Heart right ventricle (tissue), 16 donors: ENCODE measurements at regions not wholly inside any gene's neighbourhood (a gene's known extent, or its start where the extent isn't known, plus 50 kb on each side); places are given as distances from the start of the nearest gene placed in this dataset.

ENCODE experiments used
- ATAC-seq, 8 donors: fragments of 200-7000 bp; cut with Tn5 transposase; one replicate each; pipeline ENCODE4 v1.9.1; 2020; ENCODE audit warnings: mild to moderate bottlenecking in 8 of 8, moderate library complexity in 8 of 8, moderate number of reproducible peaks in 1 of 8
- DNase-seq, 2 donors: peaks; one replicate each; pipeline ENCODE4 v3.0.0-alpha.2; 2020
- H3K27ac ChIP-seq, 10 donors: fragments of 200-600 bp; sonication (generic) in 2 of 10; one replicate each; pipeline versions ENCODE4 v1.5.0 to v1.8.0; 2020 to 2022; ENCODE audit warnings: mild to moderate bottlenecking in 3 of 10
- H3K27me3 ChIP-seq, 7 donors: fragments of 200-600 bp; one replicate each; pipeline ENCODE4 v1.8.0; 2021 to 2022; ENCODE audit warnings: mild to moderate bottlenecking in 2 of 7
- H3K36me3 ChIP-seq, 9 donors: fragments of 200-600 bp; sonication (generic) in 1 of 9; one replicate each; pipeline versions ENCODE4 v1.5.0 to v1.8.0; 2020 to 2022; ENCODE audit warnings: mild to moderate bottlenecking in 2 of 9
- H3K4me1 ChIP-seq, 9 donors: fragments of 200-600 bp; sonication (generic) in 1 of 9; one replicate each; pipeline versions ENCODE4 v1.5.0 to v1.8.0; 2020 to 2022; ENCODE audit warnings: mild to moderate bottlenecking in 4 of 9
- H3K4me3 ChIP-seq, 10 donors: fragments of 200-600 bp; sonication (generic) in 2 of 10; one replicate each; pipeline versions ENCODE4 v1.5.0 to v1.8.0; 2020 to 2022; ENCODE audit warnings: mild to moderate bottlenecking in 7 of 10, moderate library complexity in 2 of 10
- H3K9me3 ChIP-seq, 11 donors: fragments of 200-600 bp in 10 of 11; sonication (generic) in 2 of 11; one replicate each; pipeline versions ENCODE4 v1.5.0 to v1.8.0; 2013 to 2022; ENCODE audit warnings: mild to moderate bottlenecking in 2 of 11, control low read depth in 1 of 11, moderate library complexity in 1 of 11
- CTCF ChIP-seq, 9 donors: fragments of 200-600 bp; sonication (generic) in 2 of 9; IDR thresholded peaks; one replicate each; pipeline versions ENCODE4 v1.5.0 to v1.8.0; 2021 to 2022; ENCODE audit warnings: antibody characterized with exemption in 9 of 9, mild to moderate bottlenecking in 5 of 9, moderate library complexity in 1 of 9
- WGBS, 2 donors: extraction: QIAGEN DNeasy Blood & Tissue Kit; methylation state at CpG; one replicate each; pipeline ENCODE4 v1.1.7; 2013; ENCODE audit warnings: inconsistent platforms in 1 of 2; 5-methylcytosine and 5-hydroxymethylcytosine counted together
- intact Hi-C, 10 donors: fragments of 100-400 bp; cut with DNase I; formaldehyde crosslinking; loops; one replicate each; pipeline versions ENCODE4 v1.11.1 to v1.14.2; 2022
- donor health status: Arrhythmogenic right ventricular cardiomyopathy.
- donor health status: ischemic (EF 13 %, LVEDD 7.1; RV severe dilation, severe dysfunction).
- donor health status: healthy with polysubstance abuse.
- donor health status: DM: no; HTN: yes; CAD: no.
- donor health status: DM: no; HTN: no; CAD: no.
- donor health status: ischemic (EF 25% LVEDD 6.9; RV normal size, moderate dysfunction).
- donor health status: ischemic (EF 25% LVEDD 5.7; RV mildly dilated, moderate dysfunction).
- donor health status: healthy.
- donor health status: DM: yes; HTN: yes; CAD: no.
- donor health status: Ischemic cardiomyopathy.
- donor health status: ischemic (EF 35%, LVEDD 5.7; RV mildly dilated, moderate dysfunction).
- donor health status: nonischemic (EF 11% LVEDD 7.7; RV severe dilation, severe dysfunction).
- donor health status: DM: yes; HTN: yes; CAD: no.
- donor health status: PGD.
- donor health status: ischemic (EF 29% LVEDD 5.4; RV normal size, mild dysfunction).
- donor health status: nonischemic (EF 23%, LVEDD 6.1; RV moderate dilation, normal function).

GRCh38 chr11:57073128-57073527, 84.4 kb downstream of the OR5AK2 start:
- intact Hi-C loops = no loop called here
- H3K36me3 ChIP-seq = no peaks in the 10 kb centered on the region
- no peak for ATAC-seq
- 73 to 88% methylated on average over 3 of the region's 3 CpGs for WGBS, 2 donors
- H3K4me1 ChIP-seq = peaks cover 0 to 25% (median 0%) of the 10 kb centered on the region in 9 donors
- H3K4me3 ChIP-seq = no peak overlapping the region
- TF ChIP-seq CTCF (IDR thresholded peaks at IDR 0.05) = no peak
- no peaks in the 10 kb centered on the region for H3K27me3 ChIP-seq
- peak overlapping the region in 2 of 10 donors; percentile 30 to 70 for H3K27ac ChIP-seq
- no peak for DNase-seq
- peaks cover 0 to 4% (median 0%) of the 10 kb centered on the region in 11 donors for H3K9me3 ChIP-seq

- no peak overlapping the region for H3K4me3 ChIP-seq
- H3K27ac ChIP-seq = no peak overlapping the region
- H3K9me3 ChIP-seq = no peaks in the 10 kb centered on the region
- DNase-seq (no peak), ATAC-seq (no peak)
- WGBS, 2 donors = 34 to 63% methylated on average over 1 of the region's 1 CpG
- peaks cover 0 to 4% (median 0%) of the 10 kb centered on the region in 9 donors for H3K4me1 ChIP-seq
- TF ChIP-seq CTCF (IDR thresholded peaks at IDR 0.05) = no peak
- intact Hi-C loops = no loop called here
- H3K27me3 ChIP-seq = no peaks in the 10 kb centered on the region
- H3K36me3 ChIP-seq = no peaks in the 10 kb centered on the region
Observed at GRCh38 chr11:57081356-57081755, 92.6 kb downstream of the OR5AK2 start.

GRCh38 chr11:57082125-57082524, 93.4 kb downstream of the OR5AK2 start:
- Histone ChIP-seq H3K27me3 (no peaks in the 10 kb centered on the region), H3K9me3 (no peaks in the 10 kb centered on the region), H3K36me3 (no peaks in the 10 kb centered on the region), H3K4me1 (peaks cover 0 to 4% (median 0%) of the 10 kb centered on the region in 9 donors), H3K4me3 (no peak overlapping the region), H3K27ac (no peak overlapping the region)
- DNase-seq = no peak
- WGBS, 2 donors = 89 to 90% methylated on average over 1 of the region's 1 CpG
- no peak for ATAC-seq
- TF ChIP-seq CTCF (IDR thresholded peaks at IDR 0.05) = no peak
- intact Hi-C loops = no loop called here

GRCh38 chr11:57083641-57084385, 95.1 kb downstream of the OR5AK2 start:
- WGBS, 2 donors = 77 to 83% methylated on average over 2 of the region's 2 CpGs
- TF ChIP-seq CTCF (IDR thresholded peaks at IDR 0.05) = no peak
- Histone ChIP-seq H3K9me3 (no peaks in the 10 kb centered on the region), H3K27me3 (no peaks in the 10 kb centered on the region), H3K27ac (no peak overlapping the region), H3K4me1 (peaks cover 0 to 4% (median 0%) of the 10 kb centered on the region in 9 donors), H3K4me3 (no peak overlapping the region), H3K36me3 (no peaks in the 10 kb centered on the region)
- DNase-seq = no peak
- intact Hi-C loops = no loop called here
- ATAC-seq = no peak
